ENCODE measurements at regions not wholly inside any gene's neighbourhood (a gene's known extent, or its start where the extent isn't known, plus 50 kb on each side); places are given as distances from the start of the nearest gene placed in this dataset.

- Histone ChIP-seq H3K27me3 (peaks cover 0 to 15% of the 10 kb centered on the region in 2 donors), H3K27ac (no peak overlapping the region), H3K36me3 (no peaks in the 10 kb centered on the region), H3K4me3 (no peak overlapping the region), H3K9me3 (no peaks in the 10 kb centered on the region), H3K4me1 (no peaks in the 10 kb centered on the region)
- DNase-seq: no peak
- no peak for TF ChIP-seq CTCF (IDR thresholded peaks at IDR 0.05)
- intact Hi-C loops (cut with DNase I; ENCODE audit: low total_unique reads): no loop called here
These were observed 82.8 kb downstream of the MRM1 start for GRCh38 chr17:36684134-36684533.

GRCh38 chr17:36686123-36686669 is 84.8 kb downstream of the MRM1 start:
- H3K4me1 ChIP-seq: no peaks in the 10 kb centered on the region
- peaks cover 0 to 26% of the 10 kb centered on the region in 2 donors for H3K27me3 ChIP-seq
- H3K4me3 ChIP-seq: no peak overlapping the region
- no peak overlapping the region for H3K27ac ChIP-seq
- intact Hi-C loops (cut with DNase I; ENCODE audit: low total_unique reads): no loop called here
- TF ChIP-seq CTCF (IDR thresholded peaks at IDR 0.05): no peak
- H3K9me3 ChIP-seq: no peaks in the 10 kb centered on the region
- H3K36me3 ChIP-seq: no peaks in the 10 kb centered on the region
- DNase-seq: no peak

GRCh38 chr17:36687736-36688135 is 86.4 kb downstream of the MRM1 start:
- TF ChIP-seq CTCF (IDR thresholded peaks at IDR 0.05): no peak
- Histone ChIP-seq H3K4me3 (no peak overlapping the region), H3K4me1 (no peaks in the 10 kb centered on the region), H3K36me3 (no peaks in the 10 kb centered on the region), H3K9me3 (no peaks in the 10 kb centered on the region), H3K27me3 (peaks cover 0 to 26% of the 10 kb centered on the region in 2 donors), H3K27ac (no peak overlapping the region)
- intact Hi-C loops (cut with DNase I; ENCODE audit: low total_unique reads): no loop called here
- no peak for DNase-seq

GRCh38 chr17:36689089-36689667 is 87.8 kb downstream of the MRM1 start:
- Histone ChIP-seq H3K4me3 (no peak overlapping the region), H3K4me1 (no peaks in the 10 kb centered on the region), H3K27me3 (peaks cover 0 to 22% of the 10 kb centered on the region in 2 donors), H3K9me3 (no peaks in the 10 kb centered on the region), H3K36me3 (no peaks in the 10 kb centered on the region), H3K27ac (no peak overlapping the region)
- no peak for DNase-seq
- no peak for TF ChIP-seq CTCF (IDR thresholded peaks at IDR 0.05)
- intact Hi-C loops (cut with DNase I; ENCODE audit: low total_unique reads): no loop called here

- H3K9me3 ChIP-seq: no peaks in the 10 kb centered on the region
- H3K4me1 ChIP-seq: no peaks in the 10 kb centered on the region
- no peak for TF ChIP-seq CTCF (IDR thresholded peaks at IDR 0.05)
- no peak overlapping the region for H3K27ac ChIP-seq
- peaks cover 0 to 26% of the 10 kb centered on the region in 2 donors for H3K27me3 ChIP-seq
- no peak overlapping the region for H3K4me3 ChIP-seq
- no peaks in the 10 kb centered on the region for H3K36me3 ChIP-seq
- intact Hi-C loops (cut with DNase I; ENCODE audit: low total_unique reads): loop anchor here (10.0 kb wide), 1 partner anchor 55 kb away; no protein-coding TSS in a partner anchor
- DNase-seq: no peak
These were observed 88.8 kb downstream of the MRM1 start for GRCh38 chr17:36690190-36690589.
